ENCODE measurements at regions not wholly inside any gene's neighbourhood (a gene's known extent, or its start where the extent isn't known, plus 50 kb on each side); places are given as distances from the start of the nearest gene placed in this dataset.

DNA sequence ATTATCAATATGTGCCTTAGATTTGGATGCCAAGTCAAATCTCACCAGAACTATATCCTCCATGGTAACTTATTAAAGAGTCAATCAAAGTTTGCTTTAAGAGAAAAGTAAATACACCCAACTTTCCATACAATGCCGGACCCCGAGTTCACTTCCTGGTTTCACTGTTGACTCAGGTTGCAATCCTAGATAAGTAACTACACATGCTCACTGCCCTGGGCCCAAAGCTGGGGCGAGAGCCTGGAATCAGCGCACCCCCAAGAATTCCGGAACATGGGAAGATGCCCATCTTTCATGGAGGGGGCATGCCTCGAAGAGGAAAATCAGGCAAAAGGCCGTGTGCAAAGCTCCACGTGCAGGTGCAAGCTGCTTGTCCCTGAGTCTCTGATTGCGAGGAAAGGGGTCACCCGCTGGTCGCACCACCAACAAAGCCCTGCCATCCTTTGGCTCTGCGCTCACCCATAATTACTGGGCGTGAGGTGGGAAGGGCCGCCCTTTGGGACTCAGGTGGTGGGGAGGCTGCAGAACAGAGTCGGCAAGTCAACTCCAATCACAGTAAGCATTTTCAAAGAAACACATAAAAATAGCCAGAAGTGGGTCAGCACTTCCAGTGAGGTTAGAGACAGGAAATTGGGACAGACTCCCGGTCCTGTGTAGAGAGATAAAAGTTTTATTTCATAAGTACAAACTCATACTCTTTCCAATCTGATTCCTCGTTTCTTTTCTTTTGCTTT lies 167.7 kb downstream of the TOMM20 start (continued):
- no peak for TF ChIP-seq TRIM22 (IDR thresholded peaks at IDR 0.05)
- peak; percentile 99 for TF ChIP-seq MED13 (CRISPR knock-in tag; IDR thresholded peaks at IDR 0.05)
- no peak; the same call in 1 of the 2 replicates for TF ChIP-seq ZNF749 (CRISPR knock-in tag; IDR thresholded peaks at IDR 0.05; ENCODE audit: borderline replicate concordance)
- peak; percentile 92 for TF ChIP-seq FOSL2 (CRISPR knock-in tag; IDR thresholded peaks at IDR 0.05)
- TF ChIP-seq, protein P1, sequence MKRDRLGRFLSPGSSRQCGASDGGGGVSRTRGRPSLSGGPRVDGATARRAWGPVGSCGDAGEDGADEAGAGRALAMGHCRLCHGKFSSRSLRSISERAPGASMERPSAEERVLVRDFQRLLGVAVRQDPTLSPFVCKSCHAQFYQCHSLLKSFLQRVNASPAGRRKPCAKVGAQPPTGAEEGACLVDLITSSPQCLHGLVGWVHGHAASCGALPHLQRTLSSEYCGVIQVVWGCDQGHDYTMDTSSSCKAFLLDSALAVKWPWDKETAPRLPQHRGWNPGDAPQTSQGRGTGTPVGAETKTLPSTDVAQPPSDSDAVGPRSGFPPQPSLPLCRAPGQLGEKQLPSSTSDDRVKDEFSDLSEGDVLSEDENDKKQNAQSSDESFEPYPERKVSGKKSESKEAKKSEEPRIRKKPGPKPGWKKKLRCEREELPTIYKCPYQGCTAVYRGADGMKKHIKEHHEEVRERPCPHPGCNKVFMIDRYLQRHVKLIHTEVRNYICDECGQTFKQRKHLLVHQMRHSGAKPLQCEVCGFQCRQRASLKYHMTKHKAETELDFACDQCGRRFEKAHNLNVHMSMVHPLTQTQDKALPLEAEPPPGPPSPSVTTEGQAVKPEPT (CRISPR knock-in tag; IDR thresholded peaks at IDR 0.05; ENCODE audit: low read depth) = no peak; the same call in 1 of the 2 replicates
- 0 out of 2 replicates have a peak, but pooled peaks have one; percentile 57 for TF ChIP-seq ZIK1 (CRISPR knock-in tag; IDR thresholded peaks at IDR 0.05; ENCODE audit: borderline replicate concordance, low read depth)
- TF ChIP-seq, protein P2, sequence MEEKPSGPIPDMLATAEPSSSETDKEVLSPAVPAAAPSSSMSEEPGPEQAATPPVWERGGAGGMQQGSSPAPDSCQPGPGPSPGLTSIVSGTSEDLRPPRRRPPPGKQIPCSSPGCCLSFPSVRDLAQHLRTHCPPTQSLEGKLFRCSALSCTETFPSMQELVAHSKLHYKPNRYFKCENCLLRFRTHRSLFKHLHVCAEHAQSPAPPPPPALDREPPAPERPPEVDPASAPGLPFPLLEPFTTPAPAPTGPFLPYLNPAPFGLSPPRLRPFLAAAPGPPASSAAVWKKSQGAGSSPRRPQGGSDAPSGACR (CRISPR knock-in tag; IDR thresholded peaks at IDR 0.05) = peak; percentile 56; the same call in 1 of the 2 replicates
- TF ChIP-seq ZNF790 (CRISPR knock-in tag; IDR thresholded peaks at IDR 0.05; ENCODE audit: borderline replicate concordance) = peak; percentile 39; the same call in 1 of the 2 replicates
- TF ChIP-seq ZNF570 (CRISPR knock-in tag; IDR thresholded peaks at IDR 0.05; ENCODE audit: borderline replicate concordance) = no peak
- TF ChIP-seq SATB2 (CRISPR knock-in tag; IDR thresholded peaks at IDR 0.05) = 0 out of 2 replicates have a peak, but pooled peaks have one; percentile 29
- peak; percentile 57; the same call in 1 of the 2 replicates for TF ChIP-seq SP4 (CRISPR knock-in tag; IDR thresholded peaks at IDR 0.05)
- TF ChIP-seq KDM5A (IDR thresholded peaks at IDR 0.05; ENCODE audit: borderline replicate concordance, low read length) = no peak
- 0 out of 2 replicates have a peak, but pooled peaks have one; percentile 37 for TF ChIP-seq ZNF770 (CRISPR knock-in tag; IDR thresholded peaks at IDR 0.05)
- TF ChIP-seq, protein P3, sequence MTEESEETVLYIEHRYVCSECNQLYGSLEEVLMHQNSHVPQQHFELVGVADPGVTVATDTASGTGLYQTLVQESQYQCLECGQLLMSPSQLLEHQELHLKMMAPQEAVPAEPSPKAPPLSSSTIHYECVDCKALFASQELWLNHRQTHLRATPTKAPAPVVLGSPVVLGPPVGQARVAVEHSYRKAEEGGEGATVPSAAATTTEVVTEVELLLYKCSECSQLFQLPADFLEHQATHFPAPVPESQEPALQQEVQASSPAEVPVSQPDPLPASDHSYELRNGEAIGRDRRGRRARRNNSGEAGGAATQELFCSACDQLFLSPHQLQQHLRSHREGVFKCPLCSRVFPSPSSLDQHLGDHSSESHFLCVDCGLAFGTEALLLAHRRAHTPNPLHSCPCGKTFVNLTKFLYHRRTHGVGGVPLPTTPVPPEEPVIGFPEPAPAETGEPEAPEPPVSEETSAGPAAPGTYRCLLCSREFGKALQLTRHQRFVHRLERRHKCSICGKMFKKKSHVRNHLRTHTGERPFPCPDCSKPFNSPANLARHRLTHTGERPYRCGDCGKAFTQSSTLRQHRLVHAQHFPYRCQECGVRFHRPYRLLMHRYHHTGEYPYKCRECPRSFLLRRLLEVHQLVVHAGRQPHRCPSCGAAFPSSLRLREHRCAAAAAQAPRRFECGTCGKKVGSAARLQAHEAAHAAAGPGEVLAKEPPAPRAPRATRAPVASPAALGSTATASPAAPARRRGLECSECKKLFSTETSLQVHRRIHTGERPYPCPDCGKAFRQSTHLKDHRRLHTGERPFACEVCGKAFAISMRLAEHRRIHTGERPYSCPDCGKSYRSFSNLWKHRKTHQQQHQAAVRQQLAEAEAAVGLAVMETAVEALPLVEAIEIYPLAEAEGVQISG (CRISPR knock-in tag; IDR thresholded peaks at IDR 0.05) = peak; percentile 64
- no peak for TF ChIP-seq ZNF296 (CRISPR knock-in tag; conservative IDR thresholded peaks at IDR 0.05)
- TF ChIP-seq GTF3A (CRISPR knock-in tag; conservative IDR thresholded peaks at IDR 0.05) = 0 out of 2 replicates have a peak, but pooled peaks have one; percentile 53
- TF ChIP-seq NAIF1 (CRISPR knock-in tag; IDR thresholded peaks at IDR 0.05; ENCODE audit: borderline replicate concordance) = peak; percentile 68; the same call in 1 of the 2 replicates
- TF ChIP-seq MLLT10 (CRISPR knock-in tag; IDR thresholded peaks at IDR 0.05) = no peak
- 0 out of 2 replicates have a peak, but pooled peaks have one; percentile 69 for TF ChIP-seq ZNF343 (CRISPR knock-in tag; IDR thresholded peaks at IDR 0.05)
- TF ChIP-seq ZNF530 (CRISPR knock-in tag; IDR thresholded peaks at IDR 0.05; ENCODE audit: low read depth) = no peak
